H9 (cell line): ENCODE measurements at regions not wholly inside any gene's neighbourhood (a gene's known extent, or its start where the extent isn't known, plus 50 kb on each side); places are given as distances from the start of the nearest gene placed in this dataset.
"Not testable (repeated sequence)": the region's sequence is repeated elsewhere in the genome, so short reads cannot be mapped to it uniquely, and the experiment has no call there.

Experiments used
- DNase-seq: peaks from one replicate; pipeline ENCODE4 v3.0.0-alpha.2; 2017
- H2AFZ ChIP-seq: one replicate; pipeline ENCODE4 v1.6.1; 2013; ENCODE audit warnings: mild to moderate bottlenecking, low read length, control low read depth, moderate library complexity
- H2AK5ac ChIP-seq: 2 replicates; pipeline ENCODE4 v1.6.1; 2013; ENCODE audit warnings: low read length, control low read depth, mixed read lengths; ENCODE audit not compliant: insufficient read length
- H2BK120ac ChIP-seq: one replicate; pipeline ENCODE4 v1.6.1; 2013; ENCODE audit warnings: low read depth, mild to moderate bottlenecking, low read length, control low read depth, inconsistent platforms; ENCODE audit not compliant: poor library complexity, severe bottlenecking
- H2BK12ac ChIP-seq: 2 replicates; pipeline ENCODE4 v1.6.1; 2013; ENCODE audit warnings: low read length, control low read depth, mixed read lengths, low read depth; ENCODE audit not compliant: insufficient read length
- H2BK15ac ChIP-seq: 2 replicates; pipeline ENCODE4 v1.6.1; 2013; ENCODE audit warnings: low read depth, low read length, control low read depth
- H2BK20ac ChIP-seq: one replicate; pipeline ENCODE4 v1.6.1; 2013; ENCODE audit warnings: low read depth, mild to moderate bottlenecking, low read length, control low read depth, inconsistent platforms; ENCODE audit not compliant: poor library complexity, severe bottlenecking
- H2BK5ac ChIP-seq: 2 replicates; pipeline ENCODE4 v1.6.1; 2013; ENCODE audit warnings: low read length, control low read depth, mixed read lengths; ENCODE audit not compliant: insufficient read length
- H3K14ac ChIP-seq: 2 replicates; pipeline ENCODE4 v1.6.1; 2013; ENCODE audit warnings: low read length, control low read depth; ENCODE audit not compliant: insufficient read depth
- H3K18ac ChIP-seq: 2 replicates; pipeline ENCODE4 v1.6.1; 2013; ENCODE audit warnings: low read depth, mild to moderate bottlenecking, mixed read lengths, low read length, control low read depth; ENCODE audit not compliant: insufficient read length
- H3K23ac ChIP-seq: 2 replicates; pipeline ENCODE4 v1.6.1; 2013; ENCODE audit warnings: low read length, control low read depth, mixed read lengths, low read depth; ENCODE audit not compliant: insufficient read length
- H3K23me2 ChIP-seq: 2 replicates; pipeline ENCODE4 v1.6.1; 2013; ENCODE audit warnings: low read depth, mild to moderate bottlenecking, mixed read lengths, low read length, control low read depth; ENCODE audit not compliant: insufficient read length, poor library complexity, severe bottlenecking
- H3K27ac ChIP-seq: 2 replicates; pipeline ENCODE4 v1.5.1; 2013; ENCODE audit warnings: low read length, control low read depth, mixed read lengths, low read depth; ENCODE audit not compliant: insufficient read length
- H3K27me3 ChIP-seq: 2 replicates; pipeline ENCODE4 v1.6.1; 2013; ENCODE audit warnings: low read length, control low read depth, inconsistent platforms; ENCODE audit not compliant: insufficient read depth
- H3K4ac ChIP-seq: 2 replicates; pipeline ENCODE4 v1.6.1; 2013; ENCODE audit warnings: low read depth, mild to moderate bottlenecking, control low read depth, inconsistent platforms, low read length, moderate library complexity
- H3K4me1 ChIP-seq: 2 replicates; pipeline ENCODE4 v1.6.1; 2013; ENCODE audit warnings: low read length, control low read depth, inconsistent platforms; ENCODE audit not compliant: insufficient read depth
- H3K4me2 ChIP-seq: 2 replicates; pipeline ENCODE4 v1.6.1; 2013; ENCODE audit warnings: low read length, control low read depth, mixed read lengths; ENCODE audit not compliant: insufficient read length, insufficient read depth
- H3K56ac ChIP-seq: 2 replicates; pipeline ENCODE4 v1.6.1; 2013; ENCODE audit warnings: low read depth, mild to moderate bottlenecking, mixed read lengths, low read length, control low read depth; ENCODE audit not compliant: insufficient read length
- H3K79me1 ChIP-seq: 2 replicates; pipeline ENCODE4 v1.6.1; 2013; ENCODE audit warnings: low read depth, mild to moderate bottlenecking, moderate library complexity, low read length, control low read depth, inconsistent platforms; ENCODE audit not compliant: insufficient read depth, poor library complexity, severe bottlenecking
- H3K79me2 ChIP-seq: 2 replicates; pipeline ENCODE4 v1.6.1; 2013; ENCODE audit warnings: low read length, control low read depth, inconsistent platforms; ENCODE audit not compliant: insufficient read depth
- H3K9ac ChIP-seq: 2 replicates; pipeline ENCODE4 v1.6.1; 2013; ENCODE audit warnings: low read length, control low read depth, mixed read lengths; ENCODE audit not compliant: insufficient read length; ENCODE audit errors: extremely low read depth
- H3K9me3 ChIP-seq: one replicate; pipeline ENCODE4 v1.6.1; 2013; ENCODE audit warnings: low read depth, low read length, inconsistent platforms; ENCODE audit not compliant: control insufficient read depth
- H3T11ph ChIP-seq: one replicate; pipeline ENCODE4 v1.6.1; 2013; ENCODE audit warnings: mild to moderate bottlenecking, low read length, control low read depth, inconsistent platforms
- H4K20me1 ChIP-seq: one replicate; pipeline ENCODE4 v1.6.1; 2013; ENCODE audit not compliant: control insufficient read depth, insufficient read length, insufficient read depth
- H4K5ac ChIP-seq: 2 replicates; pipeline ENCODE4 v1.6.1; 2013; ENCODE audit warnings: low read depth, mild to moderate bottlenecking, mixed read lengths, low read length, control low read depth; ENCODE audit not compliant: insufficient read length
- H4K8ac ChIP-seq: replicated peaks from 2 replicates; pipeline ENCODE4 v1.6.1; 2013; ENCODE audit warnings: low read length, control low read depth, mixed read lengths, low read depth; ENCODE audit not compliant: insufficient read length
- H4K91ac ChIP-seq: 2 replicates; pipeline ENCODE4 v1.6.1; 2013; ENCODE audit warnings: low read depth, mild to moderate bottlenecking, moderate library complexity, mixed read lengths, low read length, control low read depth; ENCODE audit not compliant: insufficient read length
- H3K27ac Mint-ChIP-seq, 3 experiments: 2 replicates in 2 of 3; 3 replicates in 1 of 3; pipeline ENCODE4 v1.8.0; 2020 to 2021; ENCODE audit warnings: mixed read lengths in 3 of 3, mild to moderate bottlenecking in 1 of 3, moderate library complexity in 1 of 3
- H3K27me3 Mint-ChIP-seq: 2 replicates; pipeline ENCODE4 v1.8.0; 2021; ENCODE audit warnings: low read depth, mild to moderate bottlenecking, moderate library complexity, mixed read lengths
- H3K36me3 Mint-ChIP-seq, 3 experiments: 2 replicates in 2 of 3; 3 replicates in 1 of 3; pipeline ENCODE4 v1.8.0; 2020 to 2021; ENCODE audit warnings: low read depth in 3 of 3, mixed read lengths in 3 of 3; ENCODE audit not compliant: insufficient read depth in 1 of 3
- H3K4me1 Mint-ChIP-seq, 2 experiments: 2 replicates each; pipeline ENCODE4 v1.8.0; 2020; ENCODE audit warnings: mixed read lengths in 2 of 2
- H3K4me3 Mint-ChIP-seq, 2 experiments: 2 replicates in 1 of 2; 3 replicates in 1 of 2; pipeline ENCODE4 v1.8.0; 2020 to 2021; ENCODE audit warnings: mild to moderate bottlenecking in 2 of 2, mixed read lengths in 2 of 2, moderate library complexity in 1 of 2
- H3K9me3 Mint-ChIP-seq, 2 experiments: 2 replicates in 1 of 2; 3 replicates in 1 of 2; pipeline ENCODE4 v1.8.0; 2020; ENCODE audit warnings: mild to moderate bottlenecking in 2 of 2, mixed read lengths in 2 of 2, moderate library complexity in 1 of 2
- CTCF ChIP-seq: fragments of 200-600 bp; sonication (generic); conservative IDR thresholded peaks from 3 replicates; pipeline ENCODE4 v1.8.0; 2021; ENCODE audit warnings: antibody characterized with exemption, mild to moderate bottlenecking
- WGBS: extraction: QIAGEN DNeasy Blood & Tissue Kit; methylation state at CpG from one replicate; pipeline ENCODE4 v1.1.7; 2013; ENCODE audit warnings: missing lambda C conversion rate, low lambda C conversion rate, mixed read lengths; ENCODE audit not compliant: insufficient read length; ENCODE audit errors: extremely low coverage; 5-methylcytosine and 5-hydroxymethylcytosine counted together

- H2BK20ac ChIP-seq: no peak overlapping the region
- H4K91ac ChIP-seq: no peak overlapping the region
- H3K79me1 ChIP-seq: no peaks in the 10 kb centered on the region
- H2BK5ac ChIP-seq: no peak overlapping the region
- H2AFZ ChIP-seq: no peak overlapping the region
- H2BK15ac ChIP-seq: no peak overlapping the region
- no peaks in the 10 kb centered on the region for H4K20me1 ChIP-seq
- H2BK120ac ChIP-seq: no peak overlapping the region
- H3K9me3 ChIP-seq: no peaks in the 10 kb centered on the region
- no peak overlapping the region for H2AK5ac ChIP-seq
- no peak overlapping the region for H2BK12ac ChIP-seq
- no peaks in the 10 kb centered on the region for H3K23me2 ChIP-seq
- no peak overlapping the region for H3K56ac ChIP-seq
- no peak overlapping the region for H3K14ac ChIP-seq
- no peak overlapping the region for H4K5ac ChIP-seq
- no peak overlapping the region for H4K8ac ChIP-seq
- H3K79me2 ChIP-seq: no peaks in the 10 kb centered on the region
- H3K27me3 ChIP-seq: no peaks in the 10 kb centered on the region
- no peak overlapping the region for H3K27ac ChIP-seq
- Mint-ChIP-seq H3K27me3 (no peaks in the 10 kb centered on the region), H3K27ac (no peak overlapping the region), H3K4me1 (peaks cover 3 to 5% of the 10 kb centered on the region in 2 experiments; a peak in 3 of 4 replicates), H3K4me3 (no peak overlapping the region), H3K9me3 (peaks cover 0 to 4% of the 10 kb centered on the region in 2 experiments; a peak in 2 of 5 replicates), H3K36me3 (no peaks in the 10 kb centered on the region; a peak in 1 of 7 replicates)
- no peak overlapping the region for H3K23ac ChIP-seq
- no peak overlapping the region for H3K4me2 ChIP-seq
- DNase-seq: no peak
- H3K18ac ChIP-seq: no peak overlapping the region
- no peaks in the 10 kb centered on the region for H3K4me1 ChIP-seq
- H3T11ph ChIP-seq: no peak overlapping the region
- no peak for TF ChIP-seq CTCF
- WGBS: no CpG with 5 or more reads among the region's 2 CpGs
- H3K4ac ChIP-seq: no peak overlapping the region
- no peak overlapping the region for H3K9ac ChIP-seq
Observed at GRCh38 chr16:72588551-72588950, 416.6 kb upstream of the PMFBP1 start.

GRCh38 chr16:72578061-72578460 lies 406.1 kb upstream of the PMFBP1 start:
- H2AK5ac ChIP-seq, H2AFZ ChIP-seq, H3K4me2 ChIP-seq, H3K27ac ChIP-seq, H3K14ac ChIP-seq, H2BK12ac ChIP-seq, H2BK120ac ChIP-seq, H3K4me1 Mint-ChIP-seq, H4K8ac ChIP-seq, H3K23me2 ChIP-seq, H3K27me3 ChIP-seq, H3K4ac ChIP-seq, H3T11ph ChIP-seq, H3K27me3 Mint-ChIP-seq, H3K27ac Mint-ChIP-seq, H2BK15ac ChIP-seq, H3K9ac ChIP-seq, H2BK5ac ChIP-seq, H4K20me1 ChIP-seq, H3K18ac ChIP-seq, H2BK20ac ChIP-seq, H3K23ac ChIP-seq, H3K79me2 ChIP-seq, H3K9me3 ChIP-seq, H3K4me1 ChIP-seq, H3K4me3 Mint-ChIP-seq, H4K5ac ChIP-seq, H3K79me1 ChIP-seq, H3K56ac ChIP-seq, H4K91ac ChIP-seq, DNase-seq: not testable (repeated sequence)
- H3K9me3 Mint-ChIP-seq: peaks cover 13 to 24% of the 10 kb centered on the region in 2 experiments
- WGBS: no CpG with 5 or more reads among the region's 9 CpGs
- H3K36me3 Mint-ChIP-seq: peaks cover 12 to 25% (median 18%) of the 10 kb centered on the region in 3 experiments
